ENCODE measurements at regions not wholly inside any gene's neighbourhood (a gene's known extent, or its start where the extent isn't known, plus 50 kb on each side); places are given as distances from the start of the nearest gene placed in this dataset.

- no peak overlapping the region for H3K4me3 ChIP-seq (ENCODE audit: low read depth, low read length)
- TF ChIP-seq CTCF (IDR thresholded peaks at IDR 0.05; ENCODE audit: borderline replicate concordance, insufficient read depth, low read depth, low read length) = no peak
These were observed 413.8 kb upstream of the LINC00305 start for GRCh38 chr18:64562651-64563050.

GRCh38 chr18:64546451-64546850, 397.6 kb upstream of the LINC00305 start:
- no peak for TF ChIP-seq CTCF (IDR thresholded peaks at IDR 0.05; ENCODE audit: borderline replicate concordance, insufficient read depth, low read depth, low read length)
- no peak overlapping the region for H3K4me3 ChIP-seq (ENCODE audit: low read depth, low read length)

GRCh38 chr18:64539847-64540246, 391.0 kb upstream of the LINC00305 start:
- no peak for TF ChIP-seq CTCF (IDR thresholded peaks at IDR 0.05; ENCODE audit: borderline replicate concordance, insufficient read depth, low read depth, low read length)
- no peak overlapping the region for H3K4me3 ChIP-seq (ENCODE audit: low read depth, low read length)

GRCh38 chr18:64528646-64529045, 379.8 kb upstream of the LINC00305 start:
- TF ChIP-seq CTCF (IDR thresholded peaks at IDR 0.05; ENCODE audit: borderline replicate concordance, insufficient read depth, low read depth, low read length) = no peak
- no peak overlapping the region for H3K4me3 ChIP-seq (ENCODE audit: low read depth, low read length)

GRCh38 chr18:64519201-64519600, 370.3 kb upstream of the LINC00305 start:
- no peak for TF ChIP-seq CTCF (IDR thresholded peaks at IDR 0.05; ENCODE audit: borderline replicate concordance, insufficient read depth, low read depth, low read length)
- H3K4me3 ChIP-seq (ENCODE audit: low read depth, low read length) = no peak overlapping the region

- no peak overlapping the region for H3K4me3 ChIP-seq (ENCODE audit: low read depth, low read length)
- no peak for TF ChIP-seq CTCF (IDR thresholded peaks at IDR 0.05; ENCODE audit: borderline replicate concordance, insufficient read depth, low read depth, low read length)
These were observed 369.3 kb upstream of the LINC00305 start for GRCh38 chr18:64518191-64518590.

- H3K4me3 ChIP-seq (ENCODE audit: low read depth, low read length) = no peak overlapping the region
- TF ChIP-seq CTCF (IDR thresholded peaks at IDR 0.05; ENCODE audit: borderline replicate concordance, insufficient read depth, low read depth, low read length) = no peak
These were observed 364.5 kb upstream of the LINC00305 start for GRCh38 chr18:64513401-64513800.

Data from GM12875 (cell line).